ENCODE measurements at regions not wholly inside any gene's neighbourhood (a gene's known extent, or its start where the extent isn't known, plus 50 kb on each side); places are given as distances from the start of the nearest gene placed in this dataset.

GRCh38 chr4:20331642-20332041 is 79.9 kb downstream of the SLIT2 start:
- no peak for DNase-seq (ENCODE audit: low spot score)
- H3K9ac ChIP-seq = no peak overlapping the region
- Mint-ChIP-seq H3K27ac (no peak overlapping the region), H3K9me3 (peaks cover 7% of the 10 kb centered on the region), H3K36me3 (peaks cover 15% of the 10 kb centered on the region), H3K27me3 (ENCODE audit: insufficient read depth, low read depth) (peaks cover 3% of the 10 kb centered on the region), H3K4me1 (peaks cover 19% of the 10 kb centered on the region), H3K4me3 (no peak overlapping the region)
- TF ChIP-seq EZH2phosphoT487 (IDR thresholded peaks at IDR 0.05) (no peak), EZH2 (IDR thresholded peaks at IDR 0.05) (no peak), CTCF (IDR thresholded peaks at IDR 0.05) (no peak)
- H3K79me2 ChIP-seq (ENCODE audit: low read depth) = no peaks in the 10 kb centered on the region
- no peak overlapping the region for H2AFZ ChIP-seq (replicated peaks)
- peaks cover 14% of the 10 kb centered on the region for H3K4me1 ChIP-seq
- H3K27me3 ChIP-seq = no peaks in the 10 kb centered on the region
- H3F3A ChIP-seq (ENCODE audit: low read depth) = no peaks in the 10 kb centered on the region
- H3K27ac ChIP-seq = no peak overlapping the region
- H3K36me3 ChIP-seq = no peaks in the 10 kb centered on the region
- no peak overlapping the region for H3K4me3 ChIP-seq
- no peak overlapping the region for H3K4me2 ChIP-seq
- no peaks in the 10 kb centered on the region for H4K20me1 ChIP-seq (ENCODE audit: low read depth)
- H3K9me3 ChIP-seq (ENCODE audit: low read depth) = no peaks in the 10 kb centered on the region

GRCh38 chr4:20333141-20333715 is 81.5 kb downstream of the SLIT2 start:
- Histone ChIP-seq H3K4me1 (peaks cover 14% of the 10 kb centered on the region), H3K9ac (no peak overlapping the region), H3K79me2 (ENCODE audit: low read depth) (no peaks in the 10 kb centered on the region), H3K9me3 (ENCODE audit: low read depth) (no peaks in the 10 kb centered on the region), H3K4me2 (no peak overlapping the region), H3F3A (ENCODE audit: low read depth) (no peaks in the 10 kb centered on the region), H4K20me1 (ENCODE audit: low read depth) (no peaks in the 10 kb centered on the region), H3K27me3 (no peaks in the 10 kb centered on the region), H3K36me3 (no peaks in the 10 kb centered on the region), H2AFZ (replicated peaks) (peak overlapping the region; percentile 13), H3K27ac (no peak overlapping the region), H3K4me3 (no peak overlapping the region)
- TF ChIP-seq CTCF (IDR thresholded peaks at IDR 0.05) (no peak), EZH2 (IDR thresholded peaks at IDR 0.05) (no peak), EZH2phosphoT487 (IDR thresholded peaks at IDR 0.05) (no peak)
- Mint-ChIP-seq H3K4me1 (peaks cover 23% of the 10 kb centered on the region), H3K27me3 (ENCODE audit: insufficient read depth, low read depth) (peaks cover 5% of the 10 kb centered on the region), H3K4me3 (no peak overlapping the region), H3K27ac (peak overlapping the region; percentile 74), H3K36me3 (peaks cover 23% of the 10 kb centered on the region), H3K9me3 (peaks cover 17% of the 10 kb centered on the region)
- DNase-seq (ENCODE audit: low spot score) = no peak

DNA sequence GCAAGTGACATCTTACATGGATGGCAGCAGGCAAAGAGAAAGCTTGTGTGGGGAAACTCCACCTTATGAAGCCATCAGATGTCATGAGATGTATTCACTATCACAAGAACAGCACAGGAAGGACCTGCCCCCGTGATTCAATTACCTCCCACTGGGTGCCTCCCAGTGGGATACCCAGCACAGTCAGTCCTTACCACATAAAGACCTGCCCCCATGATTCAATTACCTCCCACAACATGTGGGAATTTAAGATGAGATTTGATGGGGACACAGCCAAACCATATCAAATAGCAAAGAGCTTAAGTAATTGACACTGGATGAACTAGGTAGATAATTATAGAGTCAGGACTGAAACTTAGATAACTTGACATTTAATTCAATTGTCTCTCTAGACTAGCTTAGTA is 85.6 kb downstream of the SLIT2 start:
- H3K27ac Mint-ChIP-seq = no peak overlapping the region
- Histone ChIP-seq H3K27me3 (no peaks in the 10 kb centered on the region), H3K27ac (no peak overlapping the region), H4K20me1 (ENCODE audit: low read depth) (no peaks in the 10 kb centered on the region), H3F3A (ENCODE audit: low read depth) (no peaks in the 10 kb centered on the region), H3K36me3 (no peaks in the 10 kb centered on the region), H3K4me2 (no peak overlapping the region), H3K4me1 (peaks cover 22% of the 10 kb centered on the region), H2AFZ (replicated peaks) (no peak overlapping the region), H3K79me2 (ENCODE audit: low read depth) (no peaks in the 10 kb centered on the region), H3K9ac (no peak overlapping the region), H3K9me3 (ENCODE audit: low read depth) (no peaks in the 10 kb centered on the region), H3K4me3 (no peak overlapping the region)
- no peak for DNase-seq (ENCODE audit: low spot score)
- H3K4me1 Mint-ChIP-seq = peaks cover 29% of the 10 kb centered on the region
- peaks cover 26% of the 10 kb centered on the region for H3K36me3 Mint-ChIP-seq
- TF ChIP-seq EZH2phosphoT487 (IDR thresholded peaks at IDR 0.05) = no peak
- no peak for TF ChIP-seq CTCF (IDR thresholded peaks at IDR 0.05)
- no peak for TF ChIP-seq EZH2 (IDR thresholded peaks at IDR 0.05)
- H3K9me3 Mint-ChIP-seq = peaks cover 19% of the 10 kb centered on the region
- no peak overlapping the region for H3K4me3 Mint-ChIP-seq
- H3K27me3 Mint-ChIP-seq (ENCODE audit: insufficient read depth, low read depth) = peaks cover 7% of the 10 kb centered on the region
